ENCODE measurements at regions not wholly inside any gene's neighbourhood (a gene's known extent, or its start where the extent isn't known, plus 50 kb on each side); places are given as distances from the start of the nearest gene placed in this dataset.

- no peak for DNase-seq
Observed at GRCh38 chr2:123200035-123200434, 825.1 kb upstream of the CNTNAP5 start.

- DNase-seq, result no peak
Observed at GRCh38 chr2:123207245-123207644, 817.8 kb upstream of the CNTNAP5 start.

- no peak for DNase-seq
Observed at GRCh38 chr2:123209202-123209601, 815.9 kb upstream of the CNTNAP5 start.

GRCh38 chr2:123211181-123211580 lies 813.9 kb upstream of the CNTNAP5 start:
- DNase-seq, result no peak

- DNase-seq, result no peak
Observed at GRCh38 chr2:123245156-123245555, 779.9 kb upstream of the CNTNAP5 start.

- DNase-seq, result no peak
Observed at GRCh38 chr2:123258877-123259539, 766.1 kb upstream of the CNTNAP5 start.

- no peak for DNase-seq
Observed at GRCh38 chr2:123262856-123263255, 762.2 kb upstream of the CNTNAP5 start.

- no peak for DNase-seq
Observed at GRCh38 chr2:123283431-123283830, 741.7 kb upstream of the CNTNAP5 start.

GRCh38 chr2:123303731-123304130 lies 721.4 kb upstream of the CNTNAP5 start:
- no peak for DNase-seq

All from RPMI8226 (cell line).